Tibial artery (tissue), 4 donors: ENCODE measurements at regions not wholly inside any gene's neighbourhood (a gene's known extent, or its start where the extent isn't known, plus 50 kb on each side); places are given as distances from the start of the nearest gene placed in this dataset.

ENCODE experiments used
- DNase-seq, 2 donors: peaks; one replicate each; pipeline ENCODE4 v3.0.0-alpha.2; 2019
- H3K27ac ChIP-seq, 2 donors: fragments of 200-600 bp; sonication (generic) in 1 of 2; 1 replicate in 1 of 2; 2 replicates in 1 of 2; pipeline ENCODE4 v1.5.1; 2018 to 2019; ENCODE audit warnings: mild to moderate bottlenecking in 1 of 2
- H3K27me3 ChIP-seq, 2 donors: fragments of 200-600 bp; sonication (generic) in 1 of 2; one replicate each; pipeline versions ENCODE4 v1.5.1 to v1.6.0; 2016 to 2019
- H3K36me3 ChIP-seq, 3 donors: fragments of 200-600 bp; sonication (generic) in 2 of 3; one replicate each; pipeline ENCODE4 v1.5.1; 2016 to 2019; ENCODE audit warnings: mild to moderate bottlenecking in 2 of 3
- H3K4me1 ChIP-seq, 4 donors: fragments of 200-600 bp; sonication (generic) in 2 of 4; 1 replicate in 3 of 4; 2 replicates in 1 of 4; pipeline ENCODE4 v1.5.1; 2016 to 2019
- H3K4me3 ChIP-seq, 2 donors: fragments of 200-600 bp; sonication (generic) in 1 of 2; 1 replicate in 1 of 2; 2 replicates in 1 of 2; pipeline ENCODE4 v1.5.1; 2018 to 2019; ENCODE audit warnings: mild to moderate bottlenecking in 2 of 2
- H3K9me3 ChIP-seq, 3 donors: fragments of 200-600 bp; sonication (generic) in 1 of 3; one replicate each; pipeline ENCODE4 v1.5.1; 2016 to 2019
- CTCF ChIP-seq, 2 experiments: fragments of 200-600 bp in 1 of 2; fragments of 450-650 bp in 1 of 2; IDR thresholded peaks; one replicate each; pipeline ENCODE4 v1.5.1; 2017 to 2019; ENCODE audit warnings: antibody characterized with exemption in 2 of 2, mild to moderate bottlenecking in 1 of 2, moderate library complexity in 1 of 2
- intact Hi-C: fragments of 100-400 bp; cut with DNase I; formaldehyde crosslinking; loops from one replicate; pipeline ENCODE4 v1.15.0; 2023; ENCODE audit warnings: low total_unique reads

- DNase-seq: peak in 1 of 2 donors; percentile 15
- no peak overlapping the region for H3K4me3 ChIP-seq
- intact Hi-C loops: no loop called here
These were observed 93.9 kb upstream of the RAB12 start for GRCh38 chr18:8515142-8515865.

GRCh38 chr18:8516371-8517250 is 92.6 kb upstream of the RAB12 start:
- Histone ChIP-seq H3K36me3 (no peaks in the 10 kb centered on the region), H3K4me3 (no peak overlapping the region), H3K27me3 (no peaks in the 10 kb centered on the region), H3K9me3 (peaks cover 0 to 13% (median 9%) of the 10 kb centered on the region in 3 donors), H3K4me1 (no peaks in the 10 kb centered on the region), H3K27ac (no peak overlapping the region)
- TF ChIP-seq CTCF (IDR thresholded peaks at IDR 0.05): no peak
- DNase-seq: peak in 1 of 2 donors; percentile 42
- intact Hi-C loops: no loop called here

More at GRCh38 chr18:8515142-8515865, 93.9 kb upstream of the RAB12 start:
- no peaks in the 10 kb centered on the region for H3K4me1 ChIP-seq
- no peak for TF ChIP-seq CTCF (IDR thresholded peaks at IDR 0.05)
- no peaks in the 10 kb centered on the region for H3K27me3 ChIP-seq
- H3K36me3 ChIP-seq: no peaks in the 10 kb centered on the region
- peaks cover 0 to under 1% (median under 1%) of the 10 kb centered on the region in 3 donors for H3K9me3 ChIP-seq
- no peak overlapping the region for H3K27ac ChIP-seq

DNA sequence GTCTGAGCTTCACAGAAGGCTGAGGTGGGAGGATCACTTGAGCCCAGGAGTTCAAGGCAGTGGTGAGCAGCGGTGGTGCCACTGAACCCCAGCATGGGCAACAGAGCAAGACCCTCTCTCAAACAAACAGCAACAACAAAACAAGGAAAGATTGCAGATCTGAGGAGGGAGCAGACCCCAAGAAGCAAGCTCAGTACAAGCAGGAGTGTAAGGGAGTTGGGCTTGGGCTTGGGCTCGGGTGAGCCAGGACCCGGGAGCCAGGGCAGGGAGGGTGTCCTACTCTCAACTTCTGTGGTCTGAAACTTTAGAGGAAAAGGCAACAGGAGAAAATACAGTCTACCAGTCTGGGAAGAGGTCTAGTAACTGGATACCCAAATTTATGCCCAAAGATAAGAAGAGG is 92.0 kb upstream of the RAB12 start:
- no peak for TF ChIP-seq CTCF (IDR thresholded peaks at IDR 0.05)
- Histone ChIP-seq H3K27me3 (no peaks in the 10 kb centered on the region), H3K36me3 (no peaks in the 10 kb centered on the region), H3K4me3 (no peak overlapping the region), H3K4me1 (no peaks in the 10 kb centered on the region), H3K27ac (no peak overlapping the region), H3K9me3 (peaks cover 0 to 13% (median 9%) of the 10 kb centered on the region in 3 donors)
- intact Hi-C loops: no loop called here
- peak in 1 of 2 donors; percentile 34 for DNase-seq

DNA sequence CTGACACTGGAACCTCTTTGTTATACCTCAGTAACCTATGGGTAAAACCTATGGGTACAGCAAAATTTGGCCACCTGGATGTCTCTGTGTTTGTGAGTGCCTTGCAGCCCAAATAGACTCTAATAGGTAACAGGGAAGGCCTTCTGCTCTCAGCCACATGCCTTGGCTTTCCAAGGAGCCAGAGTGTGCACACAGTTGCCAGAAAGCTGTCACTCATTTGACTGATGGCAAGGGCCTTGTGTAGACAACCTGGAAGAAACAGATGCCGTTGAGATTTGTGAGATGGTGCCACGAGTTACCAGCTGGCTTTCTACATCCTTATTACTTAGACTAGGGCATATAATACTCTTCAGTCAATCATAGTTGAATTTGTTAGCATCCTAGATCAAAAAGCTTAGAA is 90.1 kb upstream of the RAB12 start:
- TF ChIP-seq CTCF (IDR thresholded peaks at IDR 0.05): no peak
- Histone ChIP-seq H3K9me3 (peaks cover 0 to 13% (median 9%) of the 10 kb centered on the region in 3 donors), H3K4me1 (no peaks in the 10 kb centered on the region), H3K27me3 (peaks cover 0 to 3% of the 10 kb centered on the region in 2 donors), H3K27ac (no peak overlapping the region), H3K36me3 (no peaks in the 10 kb centered on the region), H3K4me3 (no peak overlapping the region)
- DNase-seq: no peak
- intact Hi-C loops: no loop called here

- Histone ChIP-seq H3K4me1 (no peaks in the 10 kb centered on the region), H3K27ac (no peak overlapping the region), H3K36me3 (no peaks in the 10 kb centered on the region), H3K4me3 (no peak overlapping the region), H3K27me3 (peaks cover 0 to 3% of the 10 kb centered on the region in 2 donors), H3K9me3 (peaks cover 0 to 13% (median 9%) of the 10 kb centered on the region in 3 donors)
- no peak for TF ChIP-seq CTCF (IDR thresholded peaks at IDR 0.05)
- intact Hi-C loops: no loop called here
- no peak for DNase-seq
These were observed 89.0 kb upstream of the RAB12 start for GRCh38 chr18:8520266-8520665.
